Breast epithelium (tissue), 4 donors: ENCODE measurements at regions not wholly inside any gene's neighbourhood (a gene's known extent, or its start where the extent isn't known, plus 50 kb on each side); places are given as distances from the start of the nearest gene placed in this dataset.

ENCODE experiments used
- DNase-seq, 2 donors: peaks; one replicate each; pipeline ENCODE4 v3.0.0-alpha.2; 2019; ENCODE audit warnings: low spot score in 2 of 2
- H3K27ac ChIP-seq, 2 donors: fragments of 200-600 bp; sonication (generic) in 1 of 2; one replicate each; pipeline ENCODE4 v1.5.1; 2016 to 2019; ENCODE audit warnings: mild to moderate bottlenecking in 1 of 2
- H3K27me3 ChIP-seq, 2 donors: fragments of 200-600 bp; sonication (generic) in 1 of 2; one replicate each; pipeline versions ENCODE4 v1.5.1 to v1.6.0; 2017 to 2019; ENCODE audit warnings: control low read depth in 1 of 2, mild to moderate bottlenecking in 1 of 2
- H3K36me3 ChIP-seq: fragments of 200-600 bp; one replicate; pipeline ENCODE4 v1.5.1; 2019
- H3K4me1 ChIP-seq, 2 donors: fragments of 200-600 bp; sonication (generic); one replicate each; pipeline ENCODE4 v1.5.1; 2016 to 2019; ENCODE audit warnings: control low read depth in 1 of 2
- H3K4me3 ChIP-seq, 3 donors: fragments of 200-600 bp; sonication (generic); 1 replicate in 2 of 3; 2 replicates in 1 of 3; pipeline ENCODE4 v1.5.1; 2016 to 2019; ENCODE audit warnings: mild to moderate bottlenecking in 3 of 3, moderate library complexity in 2 of 3
- H3K9me3 ChIP-seq, 2 donors: fragments of 200-600 bp; sonication (generic) in 1 of 2; one replicate each; pipeline ENCODE4 v1.5.1; 2016 to 2019; ENCODE audit warnings: control low read depth in 1 of 2
- CTCF ChIP-seq, 3 donors: fragments of 450-650 bp; IDR thresholded peaks; one replicate each; pipeline ENCODE4 v1.5.1; 2016 to 2017; ENCODE audit warnings: antibody characterized with exemption in 3 of 3, mild to moderate bottlenecking in 3 of 3, moderate library complexity in 3 of 3
- POLR2A ChIP-seq: fragments of 450-650 bp; IDR thresholded peaks from one replicate; pipeline ENCODE4 v1.6.1; 2016; ENCODE audit warnings: antibody characterized with exemption, mild to moderate bottlenecking, moderate library complexity
- POLR2AphosphoS5 ChIP-seq, 3 donors: sonication (generic); formaldehyde crosslinking; IDR thresholded peaks; one replicate each; pipeline ENCODE4 v1.6.1; 2017; ENCODE audit warnings: antibody characterized with exemption in 3 of 3
- intact Hi-C: fragments of 100-400 bp; cut with DNase I; formaldehyde crosslinking; loops from one replicate; pipeline ENCODE4 v1.15.1; 2023; ENCODE audit warnings: low total_unique reads

GRCh38 chr15:62240121-62241096 lies 75.3 kb upstream of the C2CD4B start:
- Histone ChIP-seq H3K27me3 (no peaks in the 10 kb centered on the region), H3K36me3 (no peaks in the 10 kb centered on the region), H3K4me3 (no peak overlapping the region), H3K27ac (no peak overlapping the region), H3K4me1 (no peaks in the 10 kb centered on the region), H3K9me3 (peaks cover 0 to 4% of the 10 kb centered on the region in 2 donors)
- intact Hi-C loops = no loop called here
- TF ChIP-seq POLR2A (no peak), CTCF (IDR thresholded peaks at IDR 0.05) (no peak), POLR2AphosphoS5 (IDR thresholded peaks at IDR 0.05) (no peak)
- DNase-seq = no peak

GRCh38 chr15:62241135-62241770 lies 76.2 kb upstream of the C2CD4B start:
- DNase-seq = no peak
- no peaks in the 10 kb centered on the region for H3K27me3 ChIP-seq
- H3K4me3 ChIP-seq = no peak overlapping the region

GRCh38 chr15:62242999-62243398 lies 77.9 kb upstream of the C2CD4B start:
- Histone ChIP-seq H3K9me3 (peaks cover 0 to 2% of the 10 kb centered on the region in 2 donors), H3K4me3 (no peak overlapping the region), H3K4me1 (no peaks in the 10 kb centered on the region), H3K27me3 (no peaks in the 10 kb centered on the region), H3K27ac (no peak overlapping the region), H3K36me3 (no peaks in the 10 kb centered on the region)
- no peak for DNase-seq
- TF ChIP-seq CTCF (IDR thresholded peaks at IDR 0.05) = no peak
- TF ChIP-seq POLR2A = no peak
- no peak for TF ChIP-seq POLR2AphosphoS5 (IDR thresholded peaks at IDR 0.05)
- intact Hi-C loops = no loop called here

More at GRCh38 chr15:62241135-62241770, 76.2 kb upstream of the C2CD4B start:
- Histone ChIP-seq H3K4me1 (no peaks in the 10 kb centered on the region), H3K9me3 (peaks cover 0 to 4% of the 10 kb centered on the region in 2 donors), H3K36me3 (no peaks in the 10 kb centered on the region), H3K27ac (no peak overlapping the region)
- intact Hi-C loops = no loop called here
- TF ChIP-seq POLR2A (no peak), CTCF (IDR thresholded peaks at IDR 0.05) (no peak), POLR2AphosphoS5 (IDR thresholded peaks at IDR 0.05) (no peak)

GRCh38 chr15:62244762-62245161 lies 79.7 kb upstream of the C2CD4B start:
- H3K27ac ChIP-seq = no peak overlapping the region
- no peaks in the 10 kb centered on the region for H3K9me3 ChIP-seq
- no peaks in the 10 kb centered on the region for H3K36me3 ChIP-seq
- no peak for DNase-seq
- H3K4me1 ChIP-seq = no peaks in the 10 kb centered on the region
- H3K27me3 ChIP-seq = no peaks in the 10 kb centered on the region
- TF ChIP-seq CTCF (IDR thresholded peaks at IDR 0.05) = no peak
- no peak for TF ChIP-seq POLR2AphosphoS5 (IDR thresholded peaks at IDR 0.05)
- no peak for TF ChIP-seq POLR2A
- intact Hi-C loops = no loop called here
- H3K4me3 ChIP-seq = no peak overlapping the region
